GM12878 (cell line): ENCODE measurements at regions not wholly inside any gene's neighbourhood (a gene's known extent, or its start where the extent isn't known, plus 50 kb on each side); places are given as distances from the start of the nearest gene placed in this dataset.

Experiments used
- CTCF ChIP-seq, 3 experiments: IDR thresholded peaks in 2 of 3; conservative IDR thresholded peaks in 1 of 3; 2 replicates each; pipeline ENCODE4 v1.5.1; 2011; ENCODE audit warnings: low read depth in 3 of 3, low read length in 3 of 3, mild to moderate bottlenecking in 3 of 3, control low read depth in 2 of 3, moderate library complexity in 2 of 3, inconsistent platforms in 1 of 3, mixed read lengths in 1 of 3; ENCODE audit not compliant: control insufficient read depth in 2 of 3, insufficient read depth in 1 of 3; ENCODE audit errors: extremely low read depth in 1 of 3
- ELK1 ChIP-seq: IDR thresholded peaks from 2 replicates; pipeline ENCODE4 v1.6.1; 2012; ENCODE audit warnings: low read depth, low read length, improper control_type of control experiment
- KDM1A ChIP-seq: fragments of 200-600 bp; sonication (generic); IDR thresholded peaks from 2 replicates; pipeline ENCODE4 v1.6.1; 2016; ENCODE audit warnings: borderline replicate concordance
- MAX ChIP-seq: IDR thresholded peaks from 2 replicates; pipeline ENCODE4 v1.6.1; 2012; ENCODE audit warnings: low read depth, low read length, improper control_type of control experiment
- MLLT1 ChIP-seq: fragments of 450-650 bp; IDR thresholded peaks from 2 replicates; pipeline ENCODE4 v1.6.1; 2016; ENCODE audit warnings: mild to moderate bottlenecking
- MTA3 ChIP-seq: IDR thresholded peaks from 2 replicates; pipeline ENCODE4 v1.6.1; 2012; ENCODE audit warnings: low read length, inconsistent platforms, borderline replicate concordance
- NR2C2 ChIP-seq: IDR thresholded peaks from 2 replicates; pipeline ENCODE4 v1.6.1; 2011; ENCODE audit warnings: borderline replicate concordance, low read depth; ENCODE audit not compliant: control insufficient read depth, insufficient read length
- NR2F1 ChIP-seq: fragments of 450-650 bp; conservative IDR thresholded peaks from 2 replicates; pipeline ENCODE4 v1.6.1; 2017; ENCODE audit warnings: mild to moderate bottlenecking
- SMARCA5 ChIP-seq: fragments of 450-650 bp; IDR thresholded peaks from 2 replicates; pipeline ENCODE4 v1.6.1; 2017; ENCODE audit warnings: mild to moderate bottlenecking
- USF2 ChIP-seq: IDR thresholded peaks from 2 replicates; pipeline ENCODE4 v1.6.1; 2011; ENCODE audit warnings: low read depth, low read length, improper control_type of control experiment, borderline replicate concordance

- TF ChIP-seq NR2C2, result no peak
- no peak for TF ChIP-seq CTCF (IDR thresholded peaks at IDR 0.05 in 2 of 3, conservative IDR thresholded peaks at IDR 0.05 in 1 of 3; ENCODE audit: control insufficient read depth in 2 of 3, extremely low read depth in 1 of 3, insufficient read depth in 1 of 3, low read depth in 3 of 3, low read length in 3 of 3)
- TF ChIP-seq KDM1A, result no peak
- TF ChIP-seq NR2F1, result no peak
- no peak for TF ChIP-seq MTA3
- no peak for TF ChIP-seq SMARCA5
- TF ChIP-seq MAX, result no peak
- TF ChIP-seq ELK1, result no peak
- no peak for TF ChIP-seq USF2
- no peak for TF ChIP-seq MLLT1
Observed at GRCh38 chr6:110542311-110543024, 66.1 kb upstream of the SLC22A16 start.
